D721Med (cell line): ENCODE measurements at regions not wholly inside any gene's neighbourhood (a gene's known extent, or its start where the extent isn't known, plus 50 kb on each side); places are given as distances from the start of the nearest gene placed in this dataset.

Experiments
- DNase-seq: peaks from one replicate; pipeline ENCODE4 v3.0.0; 2011; ENCODE audit warnings: low spot score; ENCODE audit not compliant: insufficient read length
- FAIRE-seq: peaks from 2 replicates; lab custom pipeline; 2011; peaks lifted over from hg19 to GRCh38; lab: Jason Lieb, UNC
- CTCF ChIP-seq: IDR thresholded peaks from 2 replicates; pipeline ENCODE4 v1.5.1; 2012; ENCODE audit warnings: mild to moderate bottlenecking, control low read depth; ENCODE audit not compliant: insufficient read depth; ENCODE audit errors: missing control alignments

GRCh38 chr13:68064001-68064770 lies 834.0 kb upstream of the PCDH9 start:
- DNase-seq = no peak
- FAIRE-seq = no peak
- TF ChIP-seq CTCF = no peak

- DNase-seq = no peak
- peak; percentile 6 for FAIRE-seq
- TF ChIP-seq CTCF = no peak
Observed at GRCh38 chr13:68063181-68063580, 833.0 kb upstream of the PCDH9 start.

- no peak for FAIRE-seq
- no peak for DNase-seq
- TF ChIP-seq CTCF = no peak
Observed at GRCh38 chr13:68057836-68058235, 827.7 kb upstream of the PCDH9 start.

GRCh38 chr13:68056816-68057710 lies 826.9 kb upstream of the PCDH9 start:
- DNase-seq = no peak
- FAIRE-seq = no peak
- no peak for TF ChIP-seq CTCF

- no peak for DNase-seq
- no peak for TF ChIP-seq CTCF
- no peak for FAIRE-seq
Observed at GRCh38 chr13:68051910-68052309, 821.8 kb upstream of the PCDH9 start.

- TF ChIP-seq CTCF = no peak
- no peak for FAIRE-seq
- DNase-seq = no peak
Observed at GRCh38 chr13:68050761-68051160, 820.6 kb upstream of the PCDH9 start.
